GM12872 (cell line): ENCODE measurements at regions not wholly inside any gene's neighbourhood (a gene's known extent, or its start where the extent isn't known, plus 50 kb on each side); places are given as distances from the start of the nearest gene placed in this dataset.

Experiments
- CTCF ChIP-seq: IDR thresholded peaks from 3 replicates; pipeline ENCODE4 v1.5.1; 2011; ENCODE audit warnings: low read depth, mild to moderate bottlenecking, low read length, moderate library complexity; ENCODE audit not compliant: insufficient read depth

DNA sequence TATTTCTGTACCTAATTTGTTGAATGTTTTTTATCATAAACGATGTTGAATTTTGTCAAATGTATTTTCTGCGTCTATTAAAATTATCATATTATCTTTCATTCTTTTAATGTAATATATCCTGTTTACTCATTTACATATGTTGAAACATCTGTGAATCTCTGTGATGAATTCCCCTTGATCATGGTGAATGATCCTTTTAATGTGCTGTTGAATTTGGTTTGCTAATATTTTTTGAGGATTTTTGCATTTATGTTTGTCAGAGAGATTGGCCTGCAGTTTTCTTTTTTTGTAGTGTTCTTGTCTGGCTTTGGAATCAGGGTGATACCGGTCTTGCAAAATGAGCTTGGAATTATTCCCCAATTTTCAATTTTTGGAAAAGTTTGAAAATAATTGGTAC lies 569.3 kb upstream of the CCDC179 start:
- no peak for TF ChIP-seq CTCF

GRCh38 chr11:23453522-23453921 lies 593.2 kb upstream of the CCDC179 start:
- no peak for TF ChIP-seq CTCF

GRCh38 chr11:23455321-23455891 lies 595.1 kb upstream of the CCDC179 start:
- TF ChIP-seq CTCF = no peak

DNA sequence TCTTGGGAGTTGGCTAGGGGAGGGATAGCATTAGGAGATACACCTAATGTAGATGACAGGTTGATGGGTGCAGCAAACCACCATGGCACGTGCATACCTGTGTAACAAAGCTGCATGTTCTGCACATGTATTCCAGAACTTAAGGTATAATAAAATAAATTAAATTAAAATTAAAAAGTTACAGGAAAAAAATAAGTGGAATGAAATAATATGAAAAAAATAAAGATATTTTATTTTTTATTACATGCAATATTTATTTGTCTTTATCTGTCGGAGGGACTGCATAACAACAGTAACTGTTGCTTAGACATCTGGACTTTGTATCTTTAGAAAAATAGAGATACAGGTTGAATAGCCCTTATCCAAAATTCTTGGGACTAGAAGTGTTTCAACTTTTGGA lies 597.4 kb upstream of the CCDC179 start:
- TF ChIP-seq CTCF = no peak

GRCh38 chr11:23471878-23472277 lies 611.6 kb upstream of the CCDC179 start:
- no peak for TF ChIP-seq CTCF

- TF ChIP-seq CTCF = no peak
Measured at GRCh38 chr11:23473782-23474181, 613.5 kb upstream of the CCDC179 start.

GRCh38 chr11:23480736-23481135 lies 620.5 kb upstream of the CCDC179 start:
- TF ChIP-seq CTCF = no peak

GRCh38 chr11:23490557-23491235 lies 630.4 kb upstream of the CCDC179 start:
- TF ChIP-seq CTCF = no peak
